Kidney epithelial cell (primary cell): ENCODE measurements at regions not wholly inside any gene's neighbourhood (a gene's known extent, or its start where the extent isn't known, plus 50 kb on each side); places are given as distances from the start of the nearest gene placed in this dataset.

ENCODE experiments used
- DNase-seq: peaks from one replicate; pipeline ENCODE4 v3.0.0-alpha.2; 2010; ENCODE audit warnings: low read depth
- H3K27me3 ChIP-seq: 2 replicates; pipeline ENCODE4 v1.6.0; 2011; ENCODE audit warnings: low read length; ENCODE audit not compliant: control insufficient read depth, insufficient read depth
- H3K36me3 ChIP-seq: 2 replicates; pipeline ENCODE4 v1.5.1; 2011; ENCODE audit warnings: low read length; ENCODE audit not compliant: control insufficient read depth, insufficient read depth
- H3K4me3 ChIP-seq: 2 replicates; pipeline ENCODE4 v1.5.1; 2011; ENCODE audit warnings: low read depth, mild to moderate bottlenecking, control low read depth, low read length
- CTCF ChIP-seq: IDR thresholded peaks from 2 replicates; pipeline ENCODE4 v1.5.1; 2011; ENCODE audit warnings: mild to moderate bottlenecking, moderate library complexity, low read length, control low read depth, inconsistent platforms; ENCODE audit not compliant: insufficient read depth, poor library complexity, severe bottlenecking

GRCh38 chr4:41806807-41807206, 58.3 kb upstream of the PHOX2B start:
- Histone ChIP-seq H3K36me3 (no peaks in the 10 kb centered on the region), H3K4me3 (no peak overlapping the region), H3K27me3 (peaks cover 2% of the 10 kb centered on the region)
- TF ChIP-seq CTCF = no peak
- DNase-seq = no peak

GRCh38 chr4:41802590-41802989, 54.1 kb upstream of the PHOX2B start:
- no peaks in the 10 kb centered on the region for H3K27me3 ChIP-seq
- DNase-seq = no peak
- no peaks in the 10 kb centered on the region for H3K36me3 ChIP-seq
- H3K4me3 ChIP-seq = no peak overlapping the region
- TF ChIP-seq CTCF = no peak

- no peak for DNase-seq
- Histone ChIP-seq H3K36me3 (no peaks in the 10 kb centered on the region), H3K27me3 (no peaks in the 10 kb centered on the region), H3K4me3 (no peak overlapping the region)
- TF ChIP-seq CTCF = no peak
These were observed 50.6 kb upstream of the PHOX2B start for GRCh38 chr4:41799126-41799525.
